ENCODE measurements at regions not wholly inside any gene's neighbourhood (a gene's known extent, or its start where the extent isn't known, plus 50 kb on each side); places are given as distances from the start of the nearest gene placed in this dataset.

DNA sequence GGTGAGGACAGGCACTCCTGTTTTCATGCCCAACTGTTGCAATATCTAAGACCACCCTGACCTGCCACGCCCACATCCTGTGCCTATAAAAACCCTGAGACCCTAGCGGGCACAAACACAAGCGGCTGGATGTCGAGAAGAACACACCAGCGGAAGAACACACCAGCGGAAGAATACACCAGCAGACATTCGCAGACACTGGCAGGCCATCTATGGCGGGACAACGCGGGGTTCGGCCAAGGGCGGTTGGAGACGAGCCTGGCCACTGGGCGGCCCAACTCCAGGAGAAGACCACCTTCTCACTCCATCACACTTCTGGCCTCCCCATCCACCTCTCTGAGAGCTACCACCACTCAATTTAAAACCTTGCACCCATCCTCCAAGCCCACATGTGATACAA is 361.4 kb downstream of the FAT4 start:
- no peak for ATAC-seq
- H2AFZ ChIP-seq (ENCODE audit: low read length), result no peak overlapping the region
- CTCF ChIA-PET (ENCODE audit: low intra/inter-chr PET ratio, low total read pairs), result no interaction called here
- H3K4me3 ChIP-seq (replicated peaks in 1 of 3; ENCODE audit: insufficient read depth in 1 of 3, low read depth in 2 of 3, low read length in 3 of 3), result no peak overlapping the region
- H3K27me3 ChIP-seq (ENCODE audit: control insufficient read depth in 1 of 2, insufficient read depth in 2 of 2, low read length in 2 of 2), result no peaks in the 10 kb centered on the region
- H3K9me3 ChIP-seq (ENCODE audit: low read length), result no peaks in the 10 kb centered on the region
- in situ Hi-C loops (cut with HindIII; ENCODE audit: extremely low pct_ligation_motif_present, low pct_unique_long_range_greater_than_20kb), result no loop called here
- POLR2A ChIA-PET, result no interaction called here
- no peak overlapping the region for H3K9ac ChIP-seq (ENCODE audit: insufficient read depth, low read depth, low read length)
- H3K36me3 ChIP-seq (replicated peaks in 1 of 2; ENCODE audit: control insufficient read depth in 1 of 2, insufficient read depth in 2 of 2, low read length in 2 of 2), result no peaks in the 10 kb centered on the region
- FAIRE-seq, result no peak
- no peak overlapping the region for H3K27ac ChIP-seq (ENCODE audit: extremely low read length, insufficient read depth, low read length)
- H4K20me1 ChIP-seq (ENCODE audit: insufficient read depth, low read length), result no peaks in the 10 kb centered on the region
- no peaks in the 10 kb centered on the region for H3K79me2 ChIP-seq (ENCODE audit: insufficient read depth, low read length)
- no peak for TF ChIP-seq NFE2L2 (IDR thresholded peaks at IDR 0.05; ENCODE audit: low read length)
- intact Hi-C loops (cut with micrococcal nuclease; ENCODE audit: unreplicated experiment), result no loop called here
- no peaks in the 10 kb centered on the region for H3K4me1 ChIP-seq (ENCODE audit: insufficient read depth, low read length)
- no peak overlapping the region for H3K4me2 ChIP-seq (ENCODE audit: low read depth, low read length)
- BruUV-seq (replicated peaks), result no TSS peak
- no peak for DNase-seq (ENCODE audit: low spot score)
- WGBS (ENCODE audit: low lambda C conversion rate), result 75% methylated on average over 8 of the region's 14 CpGs

GRCh38 chr4:125676583-125676982 is 361.8 kb downstream of the FAT4 start:
- H3K4me2 ChIP-seq (ENCODE audit: low read depth, low read length), result no peak overlapping the region
- WGBS (ENCODE audit: low lambda C conversion rate), result 58% methylated on average over 12 of the region's 12 CpGs
- no peak overlapping the region for H3K4me3 ChIP-seq (replicated peaks in 1 of 3; ENCODE audit: insufficient read depth in 1 of 3, low read depth in 2 of 3, low read length in 3 of 3)
- no peak overlapping the region for H3K27ac ChIP-seq (ENCODE audit: extremely low read length, insufficient read depth, low read length)
- ATAC-seq, result no peak
- no peaks in the 10 kb centered on the region for H3K4me1 ChIP-seq (ENCODE audit: insufficient read depth, low read length)
- no peaks in the 10 kb centered on the region for H3K36me3 ChIP-seq (replicated peaks in 1 of 2; ENCODE audit: control insufficient read depth in 1 of 2, insufficient read depth in 2 of 2, low read length in 2 of 2)
- CTCF ChIA-PET (ENCODE audit: low intra/inter-chr PET ratio, low total read pairs), result no interaction called here
- in situ Hi-C loops (cut with HindIII; ENCODE audit: extremely low pct_ligation_motif_present, low pct_unique_long_range_greater_than_20kb), result no loop called here
- H4K20me1 ChIP-seq (ENCODE audit: insufficient read depth, low read length), result no peaks in the 10 kb centered on the region
- H3K9ac ChIP-seq (ENCODE audit: insufficient read depth, low read depth, low read length), result no peak overlapping the region
- no peaks in the 10 kb centered on the region for H3K27me3 ChIP-seq (ENCODE audit: control insufficient read depth in 1 of 2, insufficient read depth in 2 of 2, low read length in 2 of 2)
- BruUV-seq (replicated peaks), result no TSS peak
- H3K9me3 ChIP-seq (ENCODE audit: low read length), result no peaks in the 10 kb centered on the region
- no peaks in the 10 kb centered on the region for H3K79me2 ChIP-seq (ENCODE audit: insufficient read depth, low read length)
- no peak for FAIRE-seq
- H2AFZ ChIP-seq (ENCODE audit: low read length), result no peak overlapping the region
- POLR2A ChIA-PET, result no interaction called here
- no peak for DNase-seq (ENCODE audit: low spot score)
- intact Hi-C loops (cut with micrococcal nuclease; ENCODE audit: unreplicated experiment), result no loop called here
- TF ChIP-seq MZF1 (CRISPR knock-in tag; IDR thresholded peaks at IDR 0.05; ENCODE audit: borderline replicate concordance) (no peak), SIX1 (CRISPR knock-in tag; IDR thresholded peaks at IDR 0.05; ENCODE audit: borderline replicate concordance) (no peak), JARID2 (CRISPR knock-in tag; IDR thresholded peaks at IDR 0.05; ENCODE audit: insufficient replicate concordance) (no peak), ZNF781 (CRISPR knock-in tag; IDR thresholded peaks at IDR 0.05; ENCODE audit: borderline replicate concordance, not compliant biosample characterization) (no peak), ZNF382 (CRISPR knock-in tag; IDR thresholded peaks at IDR 0.05; ENCODE audit: borderline replicate concordance) (no peak), NR0B2 (CRISPR knock-in tag; IDR thresholded peaks at IDR 0.05) (no peak), E2F2 (CRISPR knock-in tag; IDR thresholded peaks at IDR 0.05; ENCODE audit: borderline replicate concordance) (no peak), FOSL2 (CRISPR knock-in tag; IDR thresholded peaks at IDR 0.05) (no peak), PRPF4 (IDR thresholded peaks at IDR 0.05; ENCODE audit: low read depth, low read length, poor library complexity, severe bottlenecking) (no peak), HNRNPLL (IDR thresholded peaks at IDR 0.05; ENCODE audit: low read depth, low read length, poor library complexity, severe bottlenecking) (no peak), ZNF333 (CRISPR knock-in tag; IDR thresholded peaks at IDR 0.05; ENCODE audit: borderline replicate concordance) (no peak)
- TF ChIP-seq, protein P1, sequence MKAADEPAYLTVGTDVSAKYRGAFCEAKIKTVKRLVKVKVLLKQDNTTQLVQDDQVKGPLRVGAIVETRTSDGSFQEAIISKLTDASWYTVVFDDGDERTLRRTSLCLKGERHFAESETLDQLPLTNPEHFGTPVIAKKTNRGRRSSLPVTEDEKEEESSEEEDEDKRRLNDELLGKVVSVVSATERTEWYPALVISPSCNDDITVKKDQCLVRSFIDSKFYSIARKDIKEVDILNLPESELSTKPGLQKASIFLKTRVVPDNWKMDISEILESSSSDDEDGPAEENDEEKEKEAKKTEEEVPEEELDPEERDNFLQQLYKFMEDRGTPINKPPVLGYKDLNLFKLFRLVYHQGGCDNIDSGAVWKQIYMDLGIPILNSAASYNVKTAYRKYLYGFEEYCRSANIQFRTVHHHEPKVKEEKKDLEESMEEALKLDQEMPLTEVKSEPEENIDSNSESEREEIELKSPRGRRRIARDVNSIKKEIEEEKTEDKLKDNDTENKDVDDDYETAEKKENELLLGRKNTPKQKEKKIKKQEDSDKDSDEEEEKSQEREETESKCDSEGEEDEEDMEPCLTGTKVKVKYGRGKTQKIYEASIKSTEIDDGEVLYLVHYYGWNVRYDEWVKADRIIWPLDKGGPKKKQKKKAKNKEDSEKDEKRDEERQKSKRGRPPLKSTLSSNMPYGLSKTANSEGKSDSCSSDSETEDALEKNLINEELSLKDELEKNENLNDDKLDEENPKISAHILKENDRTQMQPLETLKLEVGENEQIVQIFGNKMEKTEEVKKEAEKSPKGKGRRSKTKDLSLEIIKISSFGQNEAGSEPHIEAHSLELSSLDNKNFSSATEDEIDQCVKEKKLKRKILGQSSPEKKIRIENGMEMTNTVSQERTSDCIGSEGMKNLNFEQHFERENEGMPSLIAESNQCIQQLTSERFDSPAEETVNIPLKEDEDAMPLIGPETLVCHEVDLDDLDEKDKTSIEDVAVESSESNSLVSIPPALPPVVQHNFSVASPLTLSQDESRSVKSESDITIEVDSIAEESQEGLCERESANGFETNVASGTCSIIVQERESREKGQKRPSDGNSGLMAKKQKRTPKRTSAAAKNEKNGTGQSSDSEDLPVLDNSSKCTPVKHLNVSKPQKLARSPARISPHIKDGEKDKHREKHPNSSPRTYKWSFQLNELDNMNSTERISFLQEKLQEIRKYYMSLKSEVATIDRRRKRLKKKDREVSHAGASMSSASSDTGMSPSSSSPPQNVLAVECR (CRISPR knock-in tag; IDR thresholded peaks at IDR 0.05; ENCODE audit: borderline replicate concordance), result no peak
